ENCODE measurements at regions not wholly inside any gene's neighbourhood (a gene's known extent, or its start where the extent isn't known, plus 50 kb on each side); places are given as distances from the start of the nearest gene placed in this dataset.

DNA sequence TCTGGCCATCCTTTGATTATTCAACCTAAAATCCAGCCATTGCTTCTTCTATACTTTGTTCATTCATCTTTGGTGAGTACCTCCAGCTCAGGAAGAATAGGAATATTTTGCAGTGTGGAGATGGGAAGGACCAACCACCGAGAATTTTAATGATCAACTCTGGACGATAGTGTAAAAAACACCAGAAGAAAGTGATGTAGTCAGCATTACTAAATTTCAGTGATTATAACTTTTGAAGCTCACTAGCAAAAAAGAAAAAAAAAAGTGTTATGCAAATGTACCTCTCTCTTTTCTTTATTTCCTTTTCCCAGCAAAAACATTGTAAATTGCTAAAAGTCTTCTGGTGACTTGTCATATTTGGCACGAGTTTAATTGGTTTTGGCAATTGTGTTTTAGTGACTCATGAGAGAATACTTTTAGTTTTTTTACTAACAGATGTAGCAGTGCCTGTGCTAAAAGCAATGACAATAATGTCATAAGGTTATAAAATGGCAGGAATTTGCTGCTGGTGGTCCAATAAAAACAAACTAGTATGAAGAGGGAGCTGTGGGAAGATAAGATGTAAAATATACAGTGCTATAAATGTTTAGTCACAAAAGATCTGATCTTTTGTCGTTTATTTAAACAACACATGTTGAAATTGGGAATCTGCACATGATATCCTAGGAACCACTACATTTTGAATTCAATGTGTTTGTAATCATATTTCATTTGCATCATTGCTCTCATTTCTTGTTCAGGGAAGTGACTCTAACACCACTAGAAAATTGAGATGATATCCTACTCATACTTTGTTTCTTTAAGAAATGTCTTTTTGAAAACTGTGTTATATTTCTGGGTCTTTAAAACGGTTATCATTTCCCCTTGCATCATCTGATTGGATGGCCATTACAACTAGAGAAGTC lies 81.3 kb upstream of the ERCC6L2 start:
- ChIA-PET RAD21 (ENCODE audit: unreplicated experiment) (no interaction called here), CTCF (no interaction called here), SMC1A (ENCODE audit: uncharacterized antibody, unreplicated experiment) (interaction anchor here (1.6 kb wide), 1 partner anchor 60 kb away, joined by 4 read pairs; no protein-coding TSS in a partner anchor), POLR2A (no interaction called here)
- H3K4me2 ChIP-seq (ENCODE audit: control insufficient read depth, insufficient read depth), result no peak overlapping the region
- no peaks in the 10 kb centered on the region for H3K9me3 ChIP-seq (replicated peaks; ENCODE audit: control insufficient read depth, insufficient read depth, low read length)
- H3K4me3 ChIP-seq, result no peak overlapping the region
- no peak for FAIRE-seq
- intact Hi-C loops (cut with micrococcal nuclease; ENCODE audit: unreplicated experiment) (no loop called here), in situ Hi-C loops (cut with MboI) (no loop called here)
- DNase-seq (ENCODE audit: low read depth, low spot score), result no peak
- no peaks in the 10 kb centered on the region for H3K4me1 ChIP-seq (ENCODE audit: control insufficient read depth, insufficient read depth, low read length)
- no peak overlapping the region for H2AFZ ChIP-seq (ENCODE audit: control insufficient read depth, low read depth, low read length)
- H3K9ac ChIP-seq (ENCODE audit: control insufficient read depth, insufficient read depth, low read length), result no peak overlapping the region
- no TSS peak for BruUV-seq (replicated peaks)
- no peaks in the 10 kb centered on the region for H3K36me3 ChIP-seq (ENCODE audit: control insufficient read depth in 2 of 2, insufficient read depth in 2 of 2, low read length in 1 of 2)
- H3K27ac ChIP-seq (ENCODE audit: control insufficient read depth, insufficient read depth), result no peak overlapping the region
- H3K27me3 ChIP-seq (replicated peaks in 1 of 2; ENCODE audit: control insufficient read depth in 2 of 2, insufficient read depth in 2 of 2, low read length in 1 of 2), result no peaks in the 10 kb centered on the region; a peak in 2 of 4 replicates
- H4K20me1 ChIP-seq (ENCODE audit: control insufficient read depth, insufficient read depth), result no peaks in the 10 kb centered on the region
- 17% methylated on average over 5 of the region's 5 CpGs for WGBS (ENCODE audit: insufficient coverage, insufficient replicate concordance, low lambda C conversion rate, missing lambda C conversion rate)
- H3K79me2 ChIP-seq (ENCODE audit: control insufficient read depth, insufficient read depth, low read length), result no peaks in the 10 kb centered on the region
- no peak for ATAC-seq
- TF ChIP-seq RAD21 (IDR thresholded peaks at IDR 0.05; ENCODE audit: insufficient read depth, low read depth, low read length) (no peak), PKNOX1 (IDR thresholded peaks at IDR 0.05) (no peak), POLR2A (IDR thresholded peaks at IDR 0.05; ENCODE audit: low read depth, low read length) (no peak), RUNX3 (IDR thresholded peaks at IDR 0.05; ENCODE audit: low read length) (no peak), RBBP5 (conservative IDR thresholded peaks at IDR 0.05) (no peak), NR2F1 (conservative IDR thresholded peaks at IDR 0.05) (no peak), ZBTB11 (CRISPR knock-in tag; IDR thresholded peaks at IDR 0.05) (no peak), BCLAF1 (IDR thresholded peaks at IDR 0.05) (no peak), BACH1 (IDR thresholded peaks at IDR 0.05; ENCODE audit: borderline replicate concordance) (no peak), USF1 (IDR thresholded peaks at IDR 0.05; ENCODE audit: borderline replicate concordance, extremely low read length, insufficient read depth, low read depth, low read length) (no peak), NFYA (IDR thresholded peaks at IDR 0.05; ENCODE audit: borderline replicate concordance, low read depth, low read length) (no peak), BCL11A (IDR thresholded peaks at IDR 0.05; ENCODE audit: low read depth, low read length) (no peak), PAX5 (IDR thresholded peaks at IDR 0.05; ENCODE audit: borderline replicate concordance, low read depth, low read length) (no peak)
- TF ChIP-seq, protein P1, sequence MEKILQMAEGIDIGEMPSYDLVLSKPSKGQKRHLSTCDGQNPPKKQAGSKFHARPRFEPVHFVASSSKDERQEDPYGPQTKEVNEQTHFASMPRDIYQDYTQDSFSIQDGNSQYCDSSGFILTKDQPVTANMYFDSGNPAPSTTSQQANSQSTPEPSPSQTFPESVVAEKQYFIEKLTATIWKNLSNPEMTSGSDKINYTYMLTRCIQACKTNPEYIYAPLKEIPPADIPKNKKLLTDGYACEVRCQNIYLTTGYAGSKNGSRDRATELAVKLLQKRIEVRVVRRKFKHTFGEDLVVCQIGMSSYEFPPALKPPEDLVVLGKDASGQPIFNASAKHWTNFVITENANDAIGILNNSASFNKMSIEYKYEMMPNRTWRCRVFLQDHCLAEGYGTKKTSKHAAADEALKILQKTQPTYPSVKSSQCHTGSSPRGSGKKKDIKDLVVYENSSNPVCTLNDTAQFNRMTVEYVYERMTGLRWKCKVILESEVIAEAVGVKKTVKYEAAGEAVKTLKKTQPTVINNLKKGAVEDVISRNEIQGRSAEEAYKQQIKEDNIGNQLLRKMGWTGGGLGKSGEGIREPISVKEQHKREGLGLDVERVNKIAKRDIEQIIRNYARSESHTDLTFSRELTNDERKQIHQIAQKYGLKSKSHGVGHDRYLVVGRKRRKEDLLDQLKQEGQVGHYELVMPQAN (conservative IDR thresholded peaks at IDR 0.05), result no peak
